Body of pancreas (tissue), 4 donors: ENCODE measurements at regions not wholly inside any gene's neighbourhood (a gene's known extent, or its start where the extent isn't known, plus 50 kb on each side); places are given as distances from the start of the nearest gene placed in this dataset.

Experiments used
- ATAC-seq: fragments of 150-250 bp; one replicate; pipeline ENCODE4 v1.9.1; 2016
- DNase-seq, 4 donors: peaks; one replicate each; pipeline ENCODE4 v3.0.0-alpha.2; 2019
- H3K27ac ChIP-seq, 4 donors: fragments of 200-600 bp; sonication (generic); 1 replicate in 3 of 4; 2 replicates in 1 of 4; pipeline versions ENCODE4 v1.5.1 to v1.6.1; 2016 to 2019; ENCODE audit warnings: mild to moderate bottlenecking in 1 of 4, mixed read lengths in 1 of 4, moderate library complexity in 1 of 4
- H3K27me3 ChIP-seq, 2 donors: fragments of 200-600 bp; sonication (generic); one replicate each; pipeline ENCODE4 v1.6.0; 2016; ENCODE audit warnings: mild to moderate bottlenecking in 1 of 2
- H3K36me3 ChIP-seq, 2 donors: fragments of 200-600 bp; sonication (generic); replicated peaks in 1 of 2; 2 replicates each; pipeline ENCODE4 v1.5.1; 2016; ENCODE audit warnings: low read depth in 2 of 2; ENCODE audit not compliant: insufficient read depth in 1 of 2
- H3K4me1 ChIP-seq: fragments of 200-600 bp; sonication (generic); one replicate; pipeline ENCODE4 v1.6.0; 2016
- H3K4me3 ChIP-seq, 2 donors: fragments of 200-600 bp; sonication (generic); 1 replicate in 1 of 2; 2 replicates in 1 of 2; pipeline ENCODE4 v1.5.1; 2016 to 2019
- H3K9me3 ChIP-seq, 3 donors: fragments of 200-600 bp; sonication (generic); 1 replicate in 2 of 3; 2 replicates in 1 of 3; pipeline ENCODE4 v1.5.1; 2016
- POLR2A ChIP-seq, 3 donors: fragments of 450-650 bp; IDR thresholded peaks; one replicate each; pipeline ENCODE4 v1.6.1; 2016; ENCODE audit warnings: antibody characterized with exemption in 3 of 3, mild to moderate bottlenecking in 2 of 3
- WGBS, 2 donors: methylation state at CpG; one replicate each; pipeline ENCODE4 v1.1.5; 2017; 5-methylcytosine and 5-hydroxymethylcytosine counted together
- intact Hi-C: fragments of 100-400 bp; cut with DNase I; formaldehyde crosslinking; loops from one replicate; pipeline ENCODE4 v1.15.1; 2023
- TF ChIP-seq, protein P1 (sequence below), 7 experiments: fragments of 450-650 bp in 4 of 7; fragments of 200-600 bp in 3 of 7; sonication (generic) in 3 of 7; IDR thresholded peaks; one replicate each; pipeline ENCODE4 v1.5.1; 2016 to 2019; ENCODE audit warnings: antibody characterized with exemption in 7 of 7

- peak overlapping the region; percentile 65 to 76 (median 68) for H3K27ac ChIP-seq
- H3K9me3 ChIP-seq: no peaks in the 10 kb centered on the region
- no peak overlapping the region for H3K4me3 ChIP-seq
- no peaks in the 10 kb centered on the region for H3K36me3 ChIP-seq
- 64 to 84% methylated on average over 4 to 5 of the region's 5 CpGs for WGBS, 2 donors
- peaks cover 22% of the 10 kb centered on the region for H3K4me1 ChIP-seq
- ATAC-seq (peak; percentile 63), DNase-seq (peak; percentile 40 to 81 (median 66))
- intact Hi-C loops: no loop called here
- no peak for TF ChIP-seq POLR2A (IDR thresholded peaks at IDR 0.05)
- TF ChIP-seq, protein P1, sequence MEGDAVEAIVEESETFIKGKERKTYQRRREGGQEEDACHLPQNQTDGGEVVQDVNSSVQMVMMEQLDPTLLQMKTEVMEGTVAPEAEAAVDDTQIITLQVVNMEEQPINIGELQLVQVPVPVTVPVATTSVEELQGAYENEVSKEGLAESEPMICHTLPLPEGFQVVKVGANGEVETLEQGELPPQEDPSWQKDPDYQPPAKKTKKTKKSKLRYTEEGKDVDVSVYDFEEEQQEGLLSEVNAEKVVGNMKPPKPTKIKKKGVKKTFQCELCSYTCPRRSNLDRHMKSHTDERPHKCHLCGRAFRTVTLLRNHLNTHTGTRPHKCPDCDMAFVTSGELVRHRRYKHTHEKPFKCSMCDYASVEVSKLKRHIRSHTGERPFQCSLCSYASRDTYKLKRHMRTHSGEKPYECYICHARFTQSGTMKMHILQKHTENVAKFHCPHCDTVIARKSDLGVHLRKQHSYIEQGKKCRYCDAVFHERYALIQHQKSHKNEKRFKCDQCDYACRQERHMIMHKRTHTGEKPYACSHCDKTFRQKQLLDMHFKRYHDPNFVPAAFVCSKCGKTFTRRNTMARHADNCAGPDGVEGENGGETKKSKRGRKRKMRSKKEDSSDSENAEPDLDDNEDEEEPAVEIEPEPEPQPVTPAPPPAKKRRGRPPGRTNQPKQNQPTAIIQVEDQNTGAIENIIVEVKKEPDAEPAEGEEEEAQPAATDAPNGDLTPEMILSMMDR (IDR thresholded peaks at IDR 0.05): no peak
- H3K27me3 ChIP-seq: no peaks in the 10 kb centered on the region
These were observed 260.3 kb upstream of the KLF4 start for GRCh38 chr9:107749787-107750444.

- Histone ChIP-seq H3K9me3 (no peaks in the 10 kb centered on the region), H3K4me1 (peaks cover 5% of the 10 kb centered on the region), H3K36me3 (no peaks in the 10 kb centered on the region), H3K27me3 (no peaks in the 10 kb centered on the region), H3K27ac (no peak overlapping the region), H3K4me3 (no peak overlapping the region)
- no peak for TF ChIP-seq POLR2A (IDR thresholded peaks at IDR 0.05)
- intact Hi-C loops: no loop called here
- DNase-seq: no peak
- 72 to 84% methylated on average over 2 of the region's 2 CpGs for WGBS, 2 donors
- no peak for ATAC-seq
These were observed 255.3 kb upstream of the KLF4 start for GRCh38 chr9:107744873-107745272.

- Histone ChIP-seq H3K4me1 (peaks cover 9% of the 10 kb centered on the region), H3K4me3 (no peak overlapping the region), H3K9me3 (no peaks in the 10 kb centered on the region), H3K27me3 (no peaks in the 10 kb centered on the region), H3K36me3 (no peaks in the 10 kb centered on the region), H3K27ac (no peak overlapping the region)
- ATAC-seq: no peak
- intact Hi-C loops: no loop called here
- TF ChIP-seq POLR2A (IDR thresholded peaks at IDR 0.05): no peak
- TF ChIP-seq, protein P1 (IDR thresholded peaks at IDR 0.05): no peak
- WGBS, 2 donors: 75 to 85% methylated on average over 10 of the region's 10 CpGs
- no peak for DNase-seq
These were observed 253.2 kb upstream of the KLF4 start for GRCh38 chr9:107742531-107743309.

- no peak for TF ChIP-seq POLR2A (IDR thresholded peaks at IDR 0.05)
- TF ChIP-seq, protein P1 (IDR thresholded peaks at IDR 0.05): no peak
- no peaks in the 10 kb centered on the region for H3K27me3 ChIP-seq
- H3K36me3 ChIP-seq: no peaks in the 10 kb centered on the region
- H3K4me3 ChIP-seq: no peak overlapping the region
- peak in 1 of 4 donors; percentile 14 for DNase-seq
- H3K27ac ChIP-seq: no peak overlapping the region
- intact Hi-C loops: no loop called here
- no peaks in the 10 kb centered on the region for H3K9me3 ChIP-seq
- peaks cover 10% of the 10 kb centered on the region for H3K4me1 ChIP-seq
- 76 to 80% methylated on average over 10 of the region's 10 CpGs for WGBS, 2 donors
- ATAC-seq: no peak
These were observed 250.8 kb upstream of the KLF4 start for GRCh38 chr9:107740088-107740980.

- no peaks in the 10 kb centered on the region for H3K9me3 ChIP-seq
- H3K27me3 ChIP-seq: no peaks in the 10 kb centered on the region
- DNase-seq (peak in 1 of 4 donors; percentile 10), ATAC-seq (no peak)
- no peak overlapping the region for H3K27ac ChIP-seq
- 78 to 90% methylated on average over 10 to 12 of the region's 12 CpGs for WGBS, 2 donors
- peaks cover 10% of the 10 kb centered on the region for H3K4me1 ChIP-seq
- intact Hi-C loops: no loop called here
- H3K36me3 ChIP-seq: no peaks in the 10 kb centered on the region
- TF ChIP-seq POLR2A (IDR thresholded peaks at IDR 0.05): no peak
- TF ChIP-seq, protein P1 (IDR thresholded peaks at IDR 0.05): no peak
- no peak overlapping the region for H3K4me3 ChIP-seq
These were observed 250.1 kb upstream of the KLF4 start for GRCh38 chr9:107739601-107740082.
